ENCODE measurements at regions not wholly inside any gene's neighbourhood (a gene's known extent, or its start where the extent isn't known, plus 50 kb on each side); places are given as distances from the start of the nearest gene placed in this dataset.
A peak's percentile ranks its signal among the peaks of the same experiment; 100 is the strongest.
"Not testable (repeated sequence)": the region's sequence is repeated elsewhere in the genome, so short reads cannot be mapped to it uniquely, and the experiment has no call there.

GRCh38 chr15:99818872-99819271 is 85.6 kb upstream of the LYSMD4 start:
- Mint-ChIP-seq H3K27me3 (ENCODE audit: unreplicated experiment) (no peaks in the 10 kb centered on the region), H3K4me1 (ENCODE audit: unreplicated experiment) (no peaks in the 10 kb centered on the region), H3K36me3 (ENCODE audit: low read depth, unreplicated experiment) (no peaks in the 10 kb centered on the region), H3K9me3 (ENCODE audit: unreplicated experiment) (no peaks in the 10 kb centered on the region), H3K4me3 (ENCODE audit: unreplicated experiment) (no peak overlapping the region), H3K27ac (ENCODE audit: unreplicated experiment) (no peak overlapping the region)
- no peak for DNase-seq (ENCODE audit: low spot score)
- no peak for TF ChIP-seq CTCF (IDR thresholded peaks at IDR 0.05; ENCODE audit: unreplicated experiment)

- H3K36me3 Mint-ChIP-seq (ENCODE audit: low read depth, unreplicated experiment); H3K9me3 Mint-ChIP-seq (ENCODE audit: unreplicated experiment); H3K27ac Mint-ChIP-seq (ENCODE audit: unreplicated experiment); H3K4me1 Mint-ChIP-seq (ENCODE audit: unreplicated experiment); H3K4me3 Mint-ChIP-seq (ENCODE audit: unreplicated experiment); H3K27me3 Mint-ChIP-seq (ENCODE audit: unreplicated experiment); DNase-seq (ENCODE audit: low spot score): not testable (repeated sequence)
These were observed 83.6 kb upstream of the LYSMD4 start for GRCh38 chr15:99816862-99817261.

GRCh38 chr15:99810663-99811062 is 77.4 kb upstream of the LYSMD4 start:
- H3K27ac Mint-ChIP-seq (ENCODE audit: unreplicated experiment); H3K36me3 Mint-ChIP-seq (ENCODE audit: low read depth, unreplicated experiment); H3K27me3 Mint-ChIP-seq (ENCODE audit: unreplicated experiment); H3K9me3 Mint-ChIP-seq (ENCODE audit: unreplicated experiment); H3K4me3 Mint-ChIP-seq (ENCODE audit: unreplicated experiment); DNase-seq (ENCODE audit: low spot score); H3K4me1 Mint-ChIP-seq (ENCODE audit: unreplicated experiment): not testable (repeated sequence)

- peak overlapping the region; percentile 24 for H3K27ac Mint-ChIP-seq (ENCODE audit: unreplicated experiment)
- H3K9me3 Mint-ChIP-seq (ENCODE audit: unreplicated experiment); H3K4me1 Mint-ChIP-seq (ENCODE audit: unreplicated experiment); H3K27me3 Mint-ChIP-seq (ENCODE audit: unreplicated experiment); DNase-seq (ENCODE audit: low spot score); H3K36me3 Mint-ChIP-seq (ENCODE audit: low read depth, unreplicated experiment); H3K4me3 Mint-ChIP-seq (ENCODE audit: unreplicated experiment): not testable (repeated sequence)
These were observed 66.6 kb upstream of the LYSMD4 start for GRCh38 chr15:99799854-99800250.

GRCh38 chr15:99799182-99799853 is 66.1 kb upstream of the LYSMD4 start:
- H3K4me3 Mint-ChIP-seq (ENCODE audit: unreplicated experiment); H3K36me3 Mint-ChIP-seq (ENCODE audit: low read depth, unreplicated experiment); H3K27ac Mint-ChIP-seq (ENCODE audit: unreplicated experiment); DNase-seq (ENCODE audit: low spot score); H3K27me3 Mint-ChIP-seq (ENCODE audit: unreplicated experiment); H3K9me3 Mint-ChIP-seq (ENCODE audit: unreplicated experiment); H3K4me1 Mint-ChIP-seq (ENCODE audit: unreplicated experiment): not testable (repeated sequence)

- TF ChIP-seq CTCF (IDR thresholded peaks at IDR 0.05; ENCODE audit: unreplicated experiment), result peak; percentile 18
- H3K4me3 Mint-ChIP-seq (ENCODE audit: unreplicated experiment); H3K9me3 Mint-ChIP-seq (ENCODE audit: unreplicated experiment); H3K36me3 Mint-ChIP-seq (ENCODE audit: low read depth, unreplicated experiment); H3K4me1 Mint-ChIP-seq (ENCODE audit: unreplicated experiment); H3K27ac Mint-ChIP-seq (ENCODE audit: unreplicated experiment); H3K27me3 Mint-ChIP-seq (ENCODE audit: unreplicated experiment); DNase-seq (ENCODE audit: low spot score): not testable (repeated sequence)
These were observed 64.0 kb upstream of the LYSMD4 start for GRCh38 chr15:99796940-99797870.

- not testable (repeated sequence) for DNase-seq (ENCODE audit: low spot score); H3K36me3 Mint-ChIP-seq (ENCODE audit: low read depth, unreplicated experiment); H3K9me3 Mint-ChIP-seq (ENCODE audit: unreplicated experiment); H3K27ac Mint-ChIP-seq (ENCODE audit: unreplicated experiment); H3K4me1 Mint-ChIP-seq (ENCODE audit: unreplicated experiment); H3K4me3 Mint-ChIP-seq (ENCODE audit: unreplicated experiment); H3K27me3 Mint-ChIP-seq (ENCODE audit: unreplicated experiment)
These were observed 58.9 kb upstream of the LYSMD4 start for GRCh38 chr15:99791881-99792807.

- H3K4me1 Mint-ChIP-seq (ENCODE audit: unreplicated experiment); H3K27me3 Mint-ChIP-seq (ENCODE audit: unreplicated experiment); DNase-seq (ENCODE audit: low spot score); H3K9me3 Mint-ChIP-seq (ENCODE audit: unreplicated experiment); H3K27ac Mint-ChIP-seq (ENCODE audit: unreplicated experiment); H3K4me3 Mint-ChIP-seq (ENCODE audit: unreplicated experiment); H3K36me3 Mint-ChIP-seq (ENCODE audit: low read depth, unreplicated experiment): not testable (repeated sequence)
These were observed 57.5 kb upstream of the LYSMD4 start for GRCh38 chr15:99790751-99791150.

Data from endothelial cell (in vitro differentiated cells).